Muscle layer of duodenum (tissue), 2 donors: ENCODE measurements at regions not wholly inside any gene's neighbourhood (a gene's known extent, or its start where the extent isn't known, plus 50 kb on each side); places are given as distances from the start of the nearest gene placed in this dataset.
"Not testable (repeated sequence)": the region's sequence is repeated elsewhere in the genome, so short reads cannot be mapped to it uniquely, and the experiment has no call there.

ENCODE experiments used
- H3K27ac ChIP-seq: one replicate; pipeline ENCODE4 v1.7.0; 2013; ENCODE audit warnings: mild to moderate bottlenecking, low read length
- H3K27me3 ChIP-seq: one replicate; pipeline ENCODE4 v1.7.0; 2013; ENCODE audit warnings: low read depth, mild to moderate bottlenecking, control low read depth, low read length
- H3K36me3 ChIP-seq, 2 donors: one replicate each; pipeline ENCODE4 v1.7.0; 2013; ENCODE audit warnings: low read length in 2 of 2, control low read depth in 1 of 2, mild to moderate bottlenecking in 1 of 2; ENCODE audit not compliant: insufficient read depth in 2 of 2, control insufficient read depth in 1 of 2
- H3K4me1 ChIP-seq, 2 donors: one replicate each; pipeline ENCODE4 v1.7.0; 2013; ENCODE audit warnings: low read length in 2 of 2, mild to moderate bottlenecking in 2 of 2, control low read depth in 1 of 2, moderate library complexity in 1 of 2; ENCODE audit not compliant: insufficient read depth in 2 of 2, control insufficient read depth in 1 of 2
- H3K4me3 ChIP-seq, 2 donors: one replicate each; pipeline ENCODE4 v1.7.0; 2013; ENCODE audit warnings: low read length in 2 of 2, low read depth in 1 of 2, mild to moderate bottlenecking in 1 of 2
- H3K9me3 ChIP-seq, 2 donors: one replicate each; pipeline ENCODE4 v1.7.0; 2013; ENCODE audit warnings: low read length in 2 of 2, control low read depth in 1 of 2, mild to moderate bottlenecking in 1 of 2; ENCODE audit not compliant: control insufficient read depth in 1 of 2
- donor health status: healthy.

- H3K4me1 ChIP-seq, H3K9me3 ChIP-seq, H3K27ac ChIP-seq, H3K36me3 ChIP-seq, H3K4me3 ChIP-seq, H3K27me3 ChIP-seq: not testable (repeated sequence)
These were observed 293.2 kb downstream of the BCL2L11 start for GRCh38 chr2:111413950-111414349.

- H3K9me3 ChIP-seq, H3K27ac ChIP-seq, H3K4me3 ChIP-seq, H3K36me3 ChIP-seq, H3K4me1 ChIP-seq, H3K27me3 ChIP-seq: not testable (repeated sequence)
These were observed 295.3 kb downstream of the BCL2L11 start for GRCh38 chr2:111415765-111416743.

- H3K36me3 ChIP-seq, H3K4me1 ChIP-seq, H3K9me3 ChIP-seq, H3K4me3 ChIP-seq, H3K27me3 ChIP-seq, H3K27ac ChIP-seq: not testable (repeated sequence)
These were observed 296.3 kb downstream of the BCL2L11 start for GRCh38 chr2:111417026-111417425.

- H3K36me3 ChIP-seq, H3K4me3 ChIP-seq, H3K27me3 ChIP-seq, H3K27ac ChIP-seq, H3K4me1 ChIP-seq, H3K9me3 ChIP-seq: not testable (repeated sequence)
These were observed 297.6 kb downstream of the BCL2L11 start for GRCh38 chr2:111418091-111418875.

GRCh38 chr2:111420074-111420473, 299.4 kb downstream of the BCL2L11 start:
- H3K4me1 ChIP-seq, H3K4me3 ChIP-seq, H3K36me3 ChIP-seq, H3K9me3 ChIP-seq, H3K27ac ChIP-seq, H3K27me3 ChIP-seq: not testable (repeated sequence)

GRCh38 chr2:111420835-111421234, 300.1 kb downstream of the BCL2L11 start:
- H3K36me3 ChIP-seq, H3K27me3 ChIP-seq, H3K4me3 ChIP-seq, H3K9me3 ChIP-seq, H3K4me1 ChIP-seq, H3K27ac ChIP-seq: not testable (repeated sequence)

GRCh38 chr2:111421949-111422348, 301.2 kb downstream of the BCL2L11 start:
- H3K4me1 ChIP-seq, H3K36me3 ChIP-seq, H3K9me3 ChIP-seq, H3K4me3 ChIP-seq, H3K27me3 ChIP-seq, H3K27ac ChIP-seq: not testable (repeated sequence)

GRCh38 chr2:111422562-111422961, 301.8 kb downstream of the BCL2L11 start:
- not testable (repeated sequence) for H3K4me1 ChIP-seq, H3K4me3 ChIP-seq, H3K27ac ChIP-seq, H3K27me3 ChIP-seq, H3K9me3 ChIP-seq, H3K36me3 ChIP-seq

- H3K4me1 ChIP-seq, H3K36me3 ChIP-seq, H3K4me3 ChIP-seq, H3K27ac ChIP-seq, H3K27me3 ChIP-seq, H3K9me3 ChIP-seq: not testable (repeated sequence)
These were observed 302.5 kb downstream of the BCL2L11 start for GRCh38 chr2:111423184-111423583.

GRCh38 chr2:111424176-111424575, 303.5 kb downstream of the BCL2L11 start:
- H3K4me3 ChIP-seq, H3K9me3 ChIP-seq, H3K4me1 ChIP-seq, H3K27me3 ChIP-seq, H3K27ac ChIP-seq, H3K36me3 ChIP-seq: not testable (repeated sequence)

GRCh38 chr2:111424851-111425309, 304.2 kb downstream of the BCL2L11 start:
- H3K27ac ChIP-seq, H3K4me1 ChIP-seq, H3K36me3 ChIP-seq: not testable (repeated sequence)

More at GRCh38 chr2:111424851-111425309, 304.2 kb downstream of the BCL2L11 start:
- H3K4me3 ChIP-seq, H3K27me3 ChIP-seq, H3K9me3 ChIP-seq: not testable (repeated sequence)
